Heart left ventricle (tissue), 16 donors: ENCODE measurements at regions not wholly inside any gene's neighbourhood (a gene's known extent, or its start where the extent isn't known, plus 50 kb on each side); places are given as distances from the start of the nearest gene placed in this dataset.

Experiments used
- ATAC-seq, 4 donors: fragments of 200-7000 bp; cut with Tn5 transposase; one replicate each; pipeline ENCODE4 v1.9.1; 2020 to 2022; ENCODE audit warnings: moderate library complexity in 4 of 4, mild to moderate bottlenecking in 3 of 4, moderate number of reproducible peaks in 1 of 4
- DNase-seq, 5 donors: peaks; one replicate each; pipeline ENCODE4 v3.0.0-alpha.2; 2020
- H3K27ac ChIP-seq, 12 donors: fragments of 200-600 bp; sonication (generic) in 4 of 12; one replicate each; pipeline versions ENCODE4 v1.5.0 to v1.8.0; 2016 to 2022; ENCODE audit warnings: mild to moderate bottlenecking in 2 of 12
- H3K27me3 ChIP-seq, 9 donors: fragments of 200-600 bp; sonication (generic) in 2 of 9; one replicate each; pipeline versions ENCODE4 v1.5.1 to v1.8.0; 2016 to 2022; ENCODE audit warnings: mild to moderate bottlenecking in 3 of 9
- H3K36me3 ChIP-seq, 9 donors: fragments of 200-600 bp; sonication (generic) in 2 of 9; one replicate each; pipeline versions ENCODE4 v1.5.0 to v1.8.0; 2018 to 2022; ENCODE audit warnings: mild to moderate bottlenecking in 2 of 9
- H3K4me1 ChIP-seq, 12 donors: fragments of 200-600 bp; sonication (generic) in 4 of 12; one replicate each; pipeline versions ENCODE4 v1.5.0 to v1.8.0; 2016 to 2022; ENCODE audit warnings: mild to moderate bottlenecking in 3 of 12
- H3K4me3 ChIP-seq, 12 donors: fragments of 200-600 bp; sonication (generic) in 4 of 12; one replicate each; pipeline versions ENCODE4 v1.5.0 to v1.8.0; 2017 to 2022; ENCODE audit warnings: mild to moderate bottlenecking in 9 of 12, moderate library complexity in 4 of 12
- H3K9me3 ChIP-seq, 12 donors: fragments of 200-600 bp; sonication (generic) in 4 of 12; one replicate each; pipeline versions ENCODE4 v1.5.0 to v1.8.0; 2016 to 2022; ENCODE audit warnings: mild to moderate bottlenecking in 1 of 12
- CTCF ChIP-seq, 12 donors: fragments of 200-600 bp; sonication (generic) in 4 of 12; IDR thresholded peaks; one replicate each; pipeline versions ENCODE4 v1.5.0 to v1.8.0; 2018 to 2022; ENCODE audit warnings: antibody characterized with exemption in 12 of 12, mild to moderate bottlenecking in 5 of 12
- POLR2A ChIP-seq, 2 donors: fragments of 450-650 bp; IDR thresholded peaks; one replicate each; pipeline ENCODE4 v1.6.1; 2017; ENCODE audit warnings: antibody characterized with exemption in 2 of 2, mild to moderate bottlenecking in 2 of 2, moderate library complexity in 2 of 2
- WGBS, 4 donors: extraction: QIAGEN DNeasy Blood & Tissue Kit in 2 of 4; methylation state at CpG; one replicate each; pipeline versions ENCODE4 v1.1.5 to v1.1.7; 2013 to 2018; 5-methylcytosine and 5-hydroxymethylcytosine counted together
- intact Hi-C, 10 donors: fragments of 100-400 bp; cut with DNase I; formaldehyde crosslinking; loops; one replicate each; pipeline versions ENCODE4 v1.11.1 to v1.14.2; 2022
- donor health status: ischemic (EF 13 %, LVEDD 7.1; RV severe dilation, severe dysfunction).
- donor health status: healthy with polysubstance abuse.
- donor health status: DM: no; HTN: yes; CAD: no.
- donor health status: DM: no; HTN: no; CAD: no.
- donor health status: ischemic (EF 25% LVEDD 6.9; RV normal size, moderate dysfunction).
- donor health status: ischemic (EF 25% LVEDD 5.7; RV mildly dilated, moderate dysfunction).
- donor health status: healthy.
- donor health status: DM: yes; HTN: yes; CAD: no.
- donor health status: ischemic (EF 35%, LVEDD 5.7; RV mildly dilated, moderate dysfunction).
- donor health status: nonischemic (EF 11% LVEDD 7.7; RV severe dilation, severe dysfunction).
- donor health status: DM: yes; HTN: yes; CAD: no.
- donor health status: PGD.
- donor health status: ischemic (EF 29% LVEDD 5.4; RV normal size, mild dysfunction).
- donor health status: nonischemic (EF 23%, LVEDD 6.1; RV moderate dilation, normal function).

- Histone ChIP-seq H3K36me3 (no peaks in the 10 kb centered on the region), H3K4me3 (no peak overlapping the region), H3K4me1 (no peaks in the 10 kb centered on the region), H3K27me3 (no peaks in the 10 kb centered on the region), H3K9me3 (no peaks in the 10 kb centered on the region), H3K27ac (no peak overlapping the region)
- intact Hi-C loops: no loop called here
- TF ChIP-seq CTCF (IDR thresholded peaks at IDR 0.05): no peak
- no peak for TF ChIP-seq POLR2A (IDR thresholded peaks at IDR 0.05)
- ATAC-seq (no peak), DNase-seq (peak in 1 of 5 donors; percentile 28)
- WGBS, 4 donors: 74 to 92% (median 78%) methylated on average over 2 to 8 of the region's 8 CpGs
Measured at GRCh38 chr16:11459722-11460121, 114.5 kb downstream of the RMI2 start.

GRCh38 chr16:11460820-11461594 is 115.7 kb downstream of the RMI2 start:
- no peak overlapping the region for H3K4me3 ChIP-seq
- no peak for ATAC-seq
- H3K36me3 ChIP-seq: no peaks in the 10 kb centered on the region
- H3K27me3 ChIP-seq: no peaks in the 10 kb centered on the region
- no peak overlapping the region for H3K27ac ChIP-seq
- H3K4me1 ChIP-seq: no peaks in the 10 kb centered on the region
- TF ChIP-seq POLR2A (IDR thresholded peaks at IDR 0.05) (no peak), CTCF (IDR thresholded peaks at IDR 0.05) (no peak)
- 75 to 89% (median 85%) methylated on average over 12 to 18 of the region's 18 CpGs for WGBS, 4 donors
- peak in 1 of 5 donors; percentile 33 for DNase-seq
- H3K9me3 ChIP-seq: no peaks in the 10 kb centered on the region
- intact Hi-C loops: no loop called here

GRCh38 chr16:11461595-11461990 is 116.3 kb downstream of the RMI2 start:
- TF ChIP-seq CTCF (IDR thresholded peaks at IDR 0.05): no peak
- TF ChIP-seq POLR2A (IDR thresholded peaks at IDR 0.05): no peak
- DNase-seq (peak in 1 of 5 donors; percentile 17), ATAC-seq (no peak)
- no peak overlapping the region for H3K4me3 ChIP-seq
- H3K36me3 ChIP-seq: no peaks in the 10 kb centered on the region
- no peaks in the 10 kb centered on the region for H3K9me3 ChIP-seq
- no peak overlapping the region for H3K27ac ChIP-seq
- H3K4me1 ChIP-seq: no peaks in the 10 kb centered on the region
- no peaks in the 10 kb centered on the region for H3K27me3 ChIP-seq
- intact Hi-C loops: no loop called here
- WGBS, 4 donors: 81 to 84% (median 83%) methylated on average over 6 of the region's 6 CpGs

GRCh38 chr16:11462036-11462435 is 116.8 kb downstream of the RMI2 start:
- ATAC-seq (no peak), DNase-seq (peak in 1 of 5 donors; percentile 19)
- Histone ChIP-seq H3K36me3 (no peaks in the 10 kb centered on the region), H3K9me3 (no peaks in the 10 kb centered on the region), H3K27me3 (no peaks in the 10 kb centered on the region), H3K4me1 (no peaks in the 10 kb centered on the region), H3K27ac (no peak overlapping the region), H3K4me3 (no peak overlapping the region)
- 83 to 92% (median 88%) methylated on average over 15 of the region's 15 CpGs for whole genome bisulfite sequencing, 4 donors
- TF ChIP-seq CTCF (IDR thresholded peaks at IDR 0.05): no peak
- intact Hi-C loops: no loop called here
